Stimulated activated CD4-positive, alpha-beta T cell treated with anti-CD3 and anti-CD28 coated beads, TNF-alpha, amount 100 ng/mL, for 24 hours (primary cell): ENCODE measurements at regions not wholly inside any gene's neighbourhood (a gene's known extent, or its start where the extent isn't known, plus 50 kb on each side); places are given as distances from the start of the nearest gene placed in this dataset.

Experiments used
- DNase-seq, 3 experiments: peaks; one replicate each; pipeline ENCODE4 v3.0.0-alpha.2; 2020; ENCODE audit warnings: low read depth in 3 of 3

DNA sequence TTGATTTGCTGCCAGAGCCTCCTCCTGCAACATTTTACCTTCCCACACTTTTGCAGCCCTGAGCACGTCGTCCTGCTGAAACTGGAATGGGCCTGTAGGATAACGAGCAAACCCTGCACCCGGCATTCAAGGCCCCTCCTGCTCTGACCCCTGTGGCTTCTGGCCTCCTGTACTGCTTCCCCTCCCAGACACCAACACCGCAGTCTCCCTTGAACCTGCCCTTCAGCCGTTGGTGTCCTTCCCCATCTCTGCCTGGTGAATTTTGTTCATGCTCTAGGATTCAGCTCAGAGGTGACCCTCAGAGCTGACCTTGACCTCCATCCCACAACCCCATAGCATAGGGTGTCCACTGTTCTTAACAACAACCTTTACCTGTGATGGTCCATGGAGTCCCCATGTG lies 535.1 kb downstream of the MATN1 start:
- DNase-seq, result no peak

- no peak for DNase-seq
These were observed 535.9 kb downstream of the MATN1 start for GRCh38 chr1:30187413-30188023.

- DNase-seq, result no peak
These were observed 536.8 kb downstream of the MATN1 start for GRCh38 chr1:30186586-30186985.

DNA sequence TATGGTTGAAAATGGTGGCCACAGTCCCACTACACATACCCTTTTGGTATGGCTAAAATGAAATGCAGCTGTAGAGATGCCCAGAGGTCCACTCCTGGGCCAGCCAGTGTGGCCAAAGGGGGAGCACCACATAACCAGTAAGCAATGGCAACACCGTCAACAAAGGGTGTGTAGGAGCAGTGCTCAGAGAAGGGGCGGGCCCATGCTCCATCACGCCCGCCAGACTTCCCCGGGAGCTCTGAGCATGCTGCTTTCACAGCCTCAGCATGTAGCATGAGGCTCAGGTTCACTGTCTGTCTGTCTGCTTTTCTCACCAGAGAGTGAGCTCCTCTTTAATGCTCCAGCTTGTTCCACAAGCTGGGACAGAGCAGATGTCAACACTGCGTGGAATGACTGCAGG lies 537.6 kb downstream of the MATN1 start:
- no peak for DNase-seq

DNA sequence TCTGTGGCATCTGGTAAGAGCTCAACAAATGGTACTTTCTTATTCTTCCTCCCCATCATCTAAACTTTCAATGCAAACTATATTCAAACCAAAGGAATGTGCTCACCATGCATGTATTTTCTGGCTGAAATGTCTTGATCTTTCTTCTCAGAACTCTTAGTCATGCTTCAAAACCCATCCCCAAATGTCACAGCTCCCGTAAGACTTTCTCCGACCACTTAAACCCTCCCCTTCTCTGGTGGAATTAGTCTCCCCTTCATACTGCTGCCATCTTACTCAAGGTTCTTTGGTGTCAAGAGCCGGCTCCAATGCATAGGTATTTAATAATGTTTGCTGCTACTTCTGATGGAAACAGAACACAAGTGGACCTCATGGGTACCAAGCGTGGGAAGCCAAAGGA lies 538.1 kb downstream of the MATN1 start:
- no peak for DNase-seq

DNA sequence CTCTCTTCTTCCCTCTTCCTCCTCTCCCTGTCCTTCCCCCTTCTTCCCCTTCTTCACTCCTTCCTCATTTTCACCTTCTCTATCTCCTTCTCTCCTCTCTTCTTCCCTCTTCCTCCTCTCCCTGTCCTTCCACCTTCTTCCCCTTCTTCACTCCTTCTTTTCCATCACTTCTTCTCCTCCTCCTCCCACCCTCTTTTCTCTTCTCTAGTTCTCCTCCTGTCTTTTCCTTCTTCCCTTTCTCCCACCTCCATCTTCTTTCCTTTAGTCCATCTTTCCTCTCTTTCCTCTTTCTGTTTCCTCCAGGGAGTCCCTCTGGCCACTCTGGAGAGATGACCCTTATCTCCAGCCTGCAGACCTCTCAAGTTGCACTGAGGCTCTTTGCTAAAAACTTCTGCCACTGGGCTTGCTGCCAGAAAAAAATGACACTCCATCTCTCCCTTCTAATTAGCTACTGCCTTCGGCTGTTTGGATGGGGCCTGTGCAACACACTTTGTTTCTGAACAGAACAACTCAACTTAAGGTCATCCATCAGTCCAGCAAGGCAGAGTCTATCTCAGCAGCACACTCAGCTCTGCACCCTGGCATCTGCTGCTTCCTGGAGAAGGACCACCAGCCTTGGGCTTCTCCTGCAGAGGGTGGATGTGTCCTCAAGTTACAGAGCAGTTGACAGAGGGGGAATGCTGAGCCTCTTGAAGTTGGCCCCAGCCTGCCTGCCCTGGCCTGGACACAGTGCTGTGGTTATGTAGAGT lies 538.8 kb downstream of the MATN1 start:
- DNase-seq, result no peak

- no peak for DNase-seq
These were observed 539.5 kb downstream of the MATN1 start for GRCh38 chr1:30183895-30184294.

DNA sequence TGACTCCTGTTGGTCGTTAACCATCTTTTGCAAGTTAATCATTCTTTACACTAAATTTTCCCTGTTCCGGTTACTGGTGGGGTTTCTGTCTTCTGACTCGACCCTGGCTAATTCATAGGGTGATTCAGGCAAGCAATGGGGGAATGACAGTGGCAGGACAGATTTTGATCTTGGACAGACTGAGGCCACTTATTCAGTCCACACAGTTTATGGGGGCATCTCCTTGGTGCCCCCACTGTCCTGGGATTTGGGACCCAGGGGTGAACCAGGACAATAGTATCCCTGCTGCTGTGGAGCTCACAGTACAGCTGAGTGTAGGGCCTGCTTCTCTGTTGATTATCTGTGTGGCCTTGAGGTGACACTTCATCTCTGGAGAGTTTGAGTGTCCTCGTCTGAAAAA lies 540.4 kb downstream of the MATN1 start:
- DNase-seq, result no peak

- DNase-seq, result no peak
These were observed 543.3 kb downstream of the MATN1 start for GRCh38 chr1:30179942-30180543.

GRCh38 chr1:30176477-30176876 lies 546.9 kb downstream of the MATN1 start:
- DNase-seq, result no peak

DNA sequence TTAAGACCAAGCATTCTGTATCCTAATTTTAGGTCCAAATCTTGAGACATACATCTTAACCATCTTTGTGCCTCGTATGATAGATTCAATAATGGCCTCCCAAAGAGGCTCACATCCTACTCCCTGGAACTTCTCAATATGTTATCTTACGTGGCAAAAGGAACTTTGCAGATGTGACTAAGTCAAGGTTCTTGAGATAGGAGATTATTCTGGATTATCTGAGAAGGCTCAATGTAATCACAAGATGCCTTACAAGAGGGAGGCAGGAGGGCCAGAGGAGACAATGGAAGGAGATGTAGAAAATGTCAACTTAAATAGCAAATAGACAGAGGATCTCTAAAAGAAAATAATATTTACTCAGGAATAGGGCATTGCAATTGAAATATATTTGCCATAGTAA lies 548.9 kb downstream of the MATN1 start:
- DNase-seq, result no peak

DNA sequence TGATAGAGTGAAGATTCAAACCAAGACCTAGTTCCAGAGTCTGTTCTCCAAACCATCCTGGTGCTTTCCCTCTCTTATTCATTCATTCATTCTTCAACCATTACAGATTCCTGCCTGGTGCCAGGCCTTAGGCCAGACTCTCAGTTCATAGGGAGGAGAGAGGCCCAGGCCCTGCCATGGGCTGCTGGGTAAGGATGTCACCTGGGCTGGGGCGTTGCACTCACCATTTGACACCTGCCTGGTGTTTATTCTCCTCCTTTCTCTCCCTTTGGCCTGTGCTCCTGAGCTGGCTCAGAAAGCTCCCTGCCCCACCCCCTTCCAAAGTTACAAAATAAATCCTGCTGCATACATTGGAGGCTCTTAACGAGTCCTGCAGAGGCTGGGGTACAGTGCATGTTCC lies 549.8 kb downstream of the MATN1 start:
- DNase-seq, result no peak

GRCh38 chr1:30172757-30173156 lies 550.6 kb downstream of the MATN1 start:
- no peak for DNase-seq

DNA sequence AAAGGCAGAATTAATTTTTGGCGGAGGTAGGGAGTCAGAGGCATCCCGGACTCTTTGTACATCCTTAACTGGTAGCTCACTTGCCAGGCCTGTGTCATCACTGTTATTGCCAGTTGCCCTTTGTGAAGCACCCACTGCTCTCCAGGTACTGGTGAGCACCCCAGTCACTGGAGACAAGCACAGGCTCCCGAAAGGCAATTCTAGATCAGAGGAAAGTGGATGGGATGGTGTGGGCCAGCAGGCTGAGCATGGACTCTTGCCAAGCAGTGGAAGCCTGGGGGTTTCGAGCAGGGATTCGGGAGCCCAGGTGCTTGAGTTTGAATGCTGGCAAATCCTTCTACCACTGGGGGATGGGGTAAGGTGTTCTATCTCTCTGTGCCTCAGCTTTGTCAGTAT lies 551.1 kb downstream of the MATN1 start:
- DNase-seq, result no peak

DNA sequence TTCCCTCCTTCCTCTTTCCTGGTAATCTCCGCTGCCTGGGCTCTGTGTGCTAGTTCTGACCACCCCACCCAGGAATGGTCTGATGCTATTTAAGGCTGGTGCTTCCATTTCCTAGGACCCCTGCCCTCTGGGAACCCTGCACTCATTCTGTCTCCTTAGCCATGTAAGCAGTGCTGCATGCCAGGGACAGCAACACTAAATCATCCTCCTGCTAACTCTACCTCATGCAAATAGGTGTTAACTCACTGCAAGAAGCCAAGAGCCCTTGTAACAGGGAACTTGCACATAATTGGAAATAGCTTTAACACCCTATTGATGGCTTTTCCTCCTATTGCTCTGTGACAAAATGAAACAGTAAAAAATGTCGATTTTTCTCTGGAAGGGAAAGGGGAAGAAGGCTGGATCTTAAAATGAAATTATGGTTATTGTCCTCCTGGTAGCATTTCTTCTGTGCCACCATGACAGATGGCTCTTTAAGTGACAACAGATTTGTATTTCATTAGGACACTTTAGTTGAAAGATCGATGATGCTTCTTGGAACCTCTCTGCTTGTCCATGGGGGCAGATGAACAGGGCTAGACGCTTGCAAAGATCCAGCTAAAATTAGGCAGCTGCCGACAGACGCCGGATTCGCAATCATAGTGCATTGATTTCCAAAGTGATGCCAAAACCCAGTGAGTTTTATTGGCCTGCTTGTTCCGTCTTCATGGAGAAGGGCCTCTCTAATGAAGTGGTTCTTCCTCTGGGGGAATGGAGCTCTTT lies 551.7 kb downstream of the MATN1 start:
- DNase-seq, result no peak

GRCh38 chr1:30169269-30169668 lies 554.1 kb downstream of the MATN1 start:
- DNase-seq, result no peak

- no peak for DNase-seq
These were observed 557.2 kb downstream of the MATN1 start for GRCh38 chr1:30166174-30166573.

GRCh38 chr1:30165116-30165515 lies 558.3 kb downstream of the MATN1 start:
- no peak for DNase-seq

GRCh38 chr1:30164693-30165092 lies 558.7 kb downstream of the MATN1 start:
- DNase-seq, result no peak

DNA sequence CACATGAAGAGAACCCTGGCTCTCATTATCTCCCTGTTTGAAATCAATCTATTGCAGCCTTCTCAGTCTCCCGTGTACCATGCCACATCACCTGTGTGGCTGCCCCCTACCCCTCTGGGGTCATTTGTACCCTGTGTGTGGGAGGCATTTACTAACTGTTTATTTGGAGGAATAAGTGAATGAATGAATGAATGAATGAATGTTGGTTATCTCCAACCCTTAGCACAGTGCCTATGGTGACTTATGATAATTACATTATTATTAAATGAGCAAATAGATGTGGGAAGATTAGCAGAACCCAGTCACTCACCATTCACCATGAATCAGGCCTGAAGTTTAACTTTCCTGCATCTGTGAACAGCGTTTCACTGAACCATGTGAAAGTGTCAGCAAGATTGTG lies 560.8 kb downstream of the MATN1 start:
- no peak for DNase-seq

GRCh38 chr1:30161953-30162352 lies 561.4 kb downstream of the MATN1 start:
- DNase-seq, result no peak

DNA sequence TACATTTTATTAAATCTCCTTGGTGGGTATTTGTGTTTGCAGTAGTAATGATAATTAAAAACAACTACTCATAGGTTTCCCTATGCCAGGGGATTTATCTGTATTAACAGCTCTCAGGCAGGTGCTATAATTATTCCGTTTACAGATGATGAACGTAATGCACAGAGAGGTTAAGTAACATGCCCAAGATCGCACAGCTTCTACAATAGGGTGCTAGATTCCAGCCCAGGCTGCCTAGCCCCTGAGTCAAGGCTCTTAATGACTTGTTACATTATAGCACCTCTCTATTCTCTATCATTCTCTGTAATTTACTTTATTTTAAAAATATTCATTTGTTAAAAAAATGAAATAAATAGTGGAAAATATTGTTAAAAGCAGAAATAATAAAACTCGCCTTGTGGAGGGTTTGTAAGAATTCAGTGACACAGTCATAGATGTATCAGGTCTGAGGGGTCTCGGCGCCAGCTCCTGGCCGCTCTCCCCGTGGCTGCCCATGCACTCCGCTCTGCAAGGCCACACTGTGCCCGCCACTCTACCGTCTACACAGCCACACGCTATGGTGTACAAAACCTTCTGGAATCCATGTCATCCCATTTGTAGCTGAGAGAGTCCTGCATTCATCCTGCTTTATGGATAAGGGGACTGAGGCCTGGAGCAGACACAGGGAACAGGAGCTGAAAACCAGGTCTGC lies 562.2 kb downstream of the MATN1 start:
- DNase-seq, result no peak
